ENCODE measurements at regions not wholly inside any gene's neighbourhood (a gene's known extent, or its start where the extent isn't known, plus 50 kb on each side); places are given as distances from the start of the nearest gene placed in this dataset.

DNA sequence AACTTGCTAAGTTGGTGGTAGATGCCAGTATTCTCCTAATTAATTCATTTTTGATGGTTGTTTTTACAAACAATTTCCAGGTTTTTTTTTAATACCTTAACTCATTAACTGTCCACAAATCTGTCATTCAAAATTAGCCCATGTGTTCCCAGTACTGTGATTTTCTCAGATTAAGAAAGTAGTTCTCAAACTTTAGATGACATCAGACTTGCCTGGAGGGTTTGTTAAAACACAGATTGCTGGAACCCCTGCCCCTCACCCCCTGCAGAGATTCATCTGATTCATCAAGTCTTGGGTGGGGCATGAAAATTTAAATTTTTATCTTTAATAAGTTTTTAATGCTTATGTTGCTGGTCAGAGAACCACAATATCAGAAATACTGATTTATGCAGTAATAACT is 130.5 kb downstream of the BACH1 start:
- TF ChIP-seq POLR2A (IDR thresholded peaks at IDR 0.05) = no peak
- TF ChIP-seq, protein P1, sequence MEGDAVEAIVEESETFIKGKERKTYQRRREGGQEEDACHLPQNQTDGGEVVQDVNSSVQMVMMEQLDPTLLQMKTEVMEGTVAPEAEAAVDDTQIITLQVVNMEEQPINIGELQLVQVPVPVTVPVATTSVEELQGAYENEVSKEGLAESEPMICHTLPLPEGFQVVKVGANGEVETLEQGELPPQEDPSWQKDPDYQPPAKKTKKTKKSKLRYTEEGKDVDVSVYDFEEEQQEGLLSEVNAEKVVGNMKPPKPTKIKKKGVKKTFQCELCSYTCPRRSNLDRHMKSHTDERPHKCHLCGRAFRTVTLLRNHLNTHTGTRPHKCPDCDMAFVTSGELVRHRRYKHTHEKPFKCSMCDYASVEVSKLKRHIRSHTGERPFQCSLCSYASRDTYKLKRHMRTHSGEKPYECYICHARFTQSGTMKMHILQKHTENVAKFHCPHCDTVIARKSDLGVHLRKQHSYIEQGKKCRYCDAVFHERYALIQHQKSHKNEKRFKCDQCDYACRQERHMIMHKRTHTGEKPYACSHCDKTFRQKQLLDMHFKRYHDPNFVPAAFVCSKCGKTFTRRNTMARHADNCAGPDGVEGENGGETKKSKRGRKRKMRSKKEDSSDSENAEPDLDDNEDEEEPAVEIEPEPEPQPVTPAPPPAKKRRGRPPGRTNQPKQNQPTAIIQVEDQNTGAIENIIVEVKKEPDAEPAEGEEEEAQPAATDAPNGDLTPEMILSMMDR (IDR thresholded peaks at IDR 0.05) = no peak

Measured in thyroid gland (tissue), 4 donors.